HUES6 (cell line): ENCODE measurements at regions not wholly inside any gene's neighbourhood (a gene's known extent, or its start where the extent isn't known, plus 50 kb on each side); places are given as distances from the start of the nearest gene placed in this dataset.

Experiments used
- H3K27ac ChIP-seq: 2 replicates; pipeline ENCODE4 v1.7.0; 2013; ENCODE audit warnings: low read depth, mild to moderate bottlenecking, low read length, inconsistent platforms
- H3K27me3 ChIP-seq: 2 replicates; pipeline ENCODE4 v1.6.1; 2013; ENCODE audit warnings: low read length; ENCODE audit not compliant: control insufficient read depth, insufficient read depth
- H3K36me3 ChIP-seq: 2 replicates; pipeline ENCODE4 v1.6.1; 2013; ENCODE audit warnings: low read length; ENCODE audit not compliant: control insufficient read depth, insufficient read depth
- H3K4me1 ChIP-seq: 2 replicates; pipeline ENCODE4 v1.6.1; 2013; ENCODE audit warnings: low read length; ENCODE audit not compliant: control insufficient read depth, insufficient read depth
- H3K4me3 ChIP-seq: 2 replicates; pipeline ENCODE4 v1.5.1; 2013; ENCODE audit warnings: low read depth, low read length
- H3K9ac ChIP-seq: one replicate; pipeline ENCODE4 v1.6.1; 2013; ENCODE audit warnings: mild to moderate bottlenecking, low read length
- H3K9me3 ChIP-seq: 2 replicates; pipeline ENCODE4 v1.6.1; 2013; ENCODE audit warnings: low read depth, low read length; ENCODE audit not compliant: control insufficient read depth, insufficient read depth

DNA sequence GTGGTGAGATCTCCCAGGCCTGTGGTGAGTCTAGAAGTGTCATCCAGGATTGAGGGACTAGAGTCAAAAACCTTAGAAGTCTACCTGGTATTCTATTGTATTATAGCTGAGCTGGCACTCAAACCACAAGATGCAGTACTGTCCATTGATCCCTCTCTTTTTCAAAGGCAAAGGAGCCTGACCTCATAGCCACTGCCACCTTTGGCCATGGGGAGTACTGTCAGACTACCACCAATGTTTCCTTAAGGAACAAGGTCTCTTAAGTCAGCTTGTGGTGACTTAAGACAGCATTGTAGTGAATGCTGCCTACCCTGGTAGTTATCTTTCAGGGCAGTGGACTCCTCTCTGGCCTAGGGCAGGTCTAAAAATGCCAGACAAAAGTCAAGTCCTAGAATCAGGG lies 878.0 kb upstream of the MDGA2 start:
- H3K4me1 ChIP-seq: no peaks in the 10 kb centered on the region
- no peaks in the 10 kb centered on the region for H3K27me3 ChIP-seq
- no peak overlapping the region for H3K27ac ChIP-seq
- H3K9ac ChIP-seq: no peak overlapping the region
- H3K36me3 ChIP-seq: no peaks in the 10 kb centered on the region
- 0 out of 2 replicates have a peak, but pooled peaks cover 4% of the 10 kb centered on the region for H3K9me3 ChIP-seq
- no peak overlapping the region for H3K4me3 ChIP-seq

DNA sequence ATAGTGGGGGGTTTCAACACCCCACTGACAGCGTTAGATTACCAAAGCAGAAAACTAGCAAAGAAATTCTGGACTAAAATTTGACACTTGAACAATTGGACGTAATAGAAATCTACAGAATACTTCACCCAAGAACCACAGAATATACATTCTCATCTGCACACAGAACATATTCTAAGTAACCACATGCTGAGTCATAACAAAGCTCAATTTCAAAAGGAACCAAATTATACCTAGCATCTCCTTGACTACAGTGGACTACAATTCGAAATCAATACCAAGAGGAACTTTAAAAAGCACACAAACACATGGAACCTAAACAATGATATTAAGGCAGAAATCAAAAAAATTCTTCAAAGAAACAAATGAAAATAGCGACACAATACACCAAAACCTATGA lies 871.6 kb upstream of the MDGA2 start:
- H3K9me3 ChIP-seq: 0 out of 2 replicates have a peak, but pooled peaks cover 4% of the 10 kb centered on the region
- H3K9ac ChIP-seq: no peak overlapping the region
- no peaks in the 10 kb centered on the region for H3K36me3 ChIP-seq
- H3K4me3 ChIP-seq: no peak overlapping the region
- peaks cover 4% of the 10 kb centered on the region; the same call in 1 of the 2 replicates for H3K4me1 ChIP-seq
- H3K27me3 ChIP-seq: no peaks in the 10 kb centered on the region
- H3K27ac ChIP-seq: no peak overlapping the region

DNA sequence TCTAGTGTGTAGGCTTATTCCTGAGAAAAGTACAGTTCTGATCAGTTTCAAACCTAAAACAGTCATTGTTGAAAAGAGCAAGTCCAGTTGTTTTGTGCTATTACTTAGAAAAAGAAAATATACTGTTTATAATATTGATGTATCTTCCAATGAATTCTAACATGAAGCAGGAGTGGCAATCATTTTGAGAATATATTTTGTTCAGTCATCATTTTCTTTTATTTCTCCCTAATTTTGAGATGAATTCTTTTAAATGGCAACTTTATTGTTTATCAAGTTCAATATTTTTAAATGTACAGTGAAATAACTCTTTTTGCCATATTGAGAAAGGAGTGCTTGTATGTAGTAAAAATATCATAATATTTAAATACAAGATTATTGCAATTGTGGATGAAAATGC lies 862.2 kb upstream of the MDGA2 start:
- no peaks in the 10 kb centered on the region for H3K4me1 ChIP-seq
- no peak overlapping the region for H3K27ac ChIP-seq
- no peaks in the 10 kb centered on the region for H3K36me3 ChIP-seq
- no peak overlapping the region for H3K9ac ChIP-seq
- H3K9me3 ChIP-seq: no peaks in the 10 kb centered on the region
- H3K4me3 ChIP-seq: no peak overlapping the region
- H3K27me3 ChIP-seq: no peaks in the 10 kb centered on the region

DNA sequence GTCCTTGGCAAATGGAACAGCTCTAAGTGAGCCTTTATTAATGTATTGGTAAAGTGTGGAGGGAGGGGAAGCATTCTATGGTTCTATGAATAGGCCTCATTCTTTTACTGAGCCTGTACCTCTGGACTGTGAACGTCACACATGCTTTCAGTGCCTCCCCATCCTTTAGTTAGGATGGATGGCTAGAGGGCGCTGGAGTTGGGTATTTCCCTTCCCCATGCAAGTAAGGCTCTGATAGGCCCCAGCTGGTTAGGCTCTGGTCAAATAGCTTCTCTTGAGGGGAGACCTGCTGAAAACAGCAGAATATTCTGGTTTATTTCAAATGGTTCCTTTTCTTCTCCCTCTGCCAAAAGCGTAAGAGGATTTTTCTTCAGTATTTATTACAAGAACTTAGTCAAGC lies 860.9 kb upstream of the MDGA2 start:
- Histone ChIP-seq H3K27me3 (no peaks in the 10 kb centered on the region), H3K36me3 (no peaks in the 10 kb centered on the region), H3K4me3 (no peak overlapping the region), H3K9me3 (no peaks in the 10 kb centered on the region), H3K27ac (no peak overlapping the region), H3K4me1 (no peaks in the 10 kb centered on the region), H3K9ac (no peak overlapping the region)

DNA sequence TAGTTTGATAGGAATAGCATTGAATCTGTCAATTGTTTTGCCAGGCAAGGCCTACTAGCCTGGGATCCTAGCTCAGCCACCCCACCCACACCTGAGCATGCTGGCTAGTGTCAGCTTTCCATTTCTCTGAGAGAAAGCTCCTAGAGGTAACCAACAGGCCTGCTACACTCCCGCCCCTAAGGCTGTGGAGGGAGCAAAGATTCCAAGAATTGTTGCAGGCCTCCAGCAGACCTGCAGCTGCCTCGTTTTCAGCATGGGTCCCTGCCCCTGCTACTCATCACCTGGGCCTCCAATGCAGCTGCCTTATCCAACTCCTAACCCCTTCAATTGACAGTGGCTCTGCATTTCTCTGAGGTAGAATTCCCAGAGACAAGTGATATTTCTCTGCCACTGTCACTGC lies 852.4 kb upstream of the MDGA2 start:
- H3K9me3 ChIP-seq: no peaks in the 10 kb centered on the region
- H3K27ac ChIP-seq: no peak overlapping the region
- H3K4me1 ChIP-seq: 0 out of 2 replicates have a peak, but pooled peaks cover 4% of the 10 kb centered on the region
- no peak overlapping the region for H3K9ac ChIP-seq
- H3K36me3 ChIP-seq: no peaks in the 10 kb centered on the region
- H3K4me3 ChIP-seq: no peak overlapping the region
- no peaks in the 10 kb centered on the region for H3K27me3 ChIP-seq

DNA sequence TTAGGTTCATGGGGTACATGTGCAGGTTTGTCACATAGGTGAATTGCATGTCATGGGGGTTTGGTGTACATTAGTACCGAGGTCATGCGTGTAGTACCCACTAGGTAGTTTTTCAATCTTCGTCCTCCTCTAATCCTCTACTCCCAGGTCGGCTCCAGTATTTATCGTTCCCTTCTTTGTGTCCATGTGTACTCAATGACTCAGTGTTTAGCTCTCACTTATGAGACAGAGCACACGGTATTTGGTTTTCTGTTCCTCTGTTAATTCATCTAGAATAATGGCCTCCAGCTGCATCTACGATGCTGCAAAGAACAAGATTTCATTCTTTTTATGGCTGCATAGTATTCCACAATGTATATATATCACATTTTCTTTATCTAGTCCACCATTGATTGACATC lies 850.9 kb upstream of the MDGA2 start:
- H3K9me3 ChIP-seq: no peaks in the 10 kb centered on the region
- H3K36me3 ChIP-seq: no peaks in the 10 kb centered on the region
- no peak overlapping the region for H3K4me3 ChIP-seq
- no peak overlapping the region for H3K9ac ChIP-seq
- no peak overlapping the region for H3K27ac ChIP-seq
- H3K27me3 ChIP-seq: no peaks in the 10 kb centered on the region
- H3K4me1 ChIP-seq: 0 out of 2 replicates have a peak, but pooled peaks cover 4% of the 10 kb centered on the region

DNA sequence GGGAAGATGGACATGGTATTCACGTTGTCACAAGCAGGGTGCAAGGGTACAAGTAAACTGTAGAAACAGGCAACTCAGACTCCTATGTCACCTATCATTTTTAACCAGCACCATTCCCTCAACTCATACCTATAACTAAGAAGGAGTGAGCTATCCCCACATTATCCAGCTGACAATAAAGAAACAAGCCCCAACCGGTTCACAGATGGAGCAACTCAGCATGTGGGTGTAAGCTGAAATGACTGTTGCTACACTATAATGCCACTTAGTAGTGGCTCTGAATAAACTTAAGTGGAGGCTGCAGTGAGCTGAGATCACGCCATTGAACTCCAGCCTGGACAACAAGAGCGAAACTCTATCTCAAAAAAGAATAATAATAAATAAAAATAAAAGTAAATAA lies 829.5 kb upstream of the MDGA2 start:
- Histone ChIP-seq H3K9ac (no peak overlapping the region), H3K36me3 (no peaks in the 10 kb centered on the region), H3K27me3 (no peaks in the 10 kb centered on the region), H3K4me3 (no peak overlapping the region), H3K27ac (no peak overlapping the region), H3K9me3 (no peaks in the 10 kb centered on the region), H3K4me1 (no peaks in the 10 kb centered on the region)

DNA sequence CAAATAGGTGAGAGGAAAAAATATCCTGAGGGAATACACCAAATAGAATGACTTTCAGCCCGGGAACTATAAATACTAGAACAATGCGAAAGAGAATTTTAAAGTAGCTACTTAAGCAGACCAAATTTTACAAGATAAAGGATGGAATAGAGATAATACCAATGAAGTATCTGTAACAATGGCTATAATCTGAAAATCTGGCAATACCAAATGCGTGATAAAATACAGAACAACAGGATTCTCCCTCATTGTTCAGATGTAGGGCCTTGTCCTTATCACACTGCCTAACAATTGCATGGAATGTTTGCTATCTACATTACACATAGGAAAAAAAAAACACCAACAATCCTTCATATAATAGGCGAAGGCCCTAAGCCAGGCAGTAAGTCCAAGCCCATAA lies 815.4 kb upstream of the MDGA2 start:
- no peak overlapping the region for H3K9ac ChIP-seq
- H3K36me3 ChIP-seq: no peaks in the 10 kb centered on the region
- H3K27me3 ChIP-seq: no peaks in the 10 kb centered on the region
- H3K27ac ChIP-seq: no peak overlapping the region
- H3K4me1 ChIP-seq: 0 out of 2 replicates have a peak, but pooled peaks cover 3% of the 10 kb centered on the region
- no peaks in the 10 kb centered on the region for H3K9me3 ChIP-seq
- no peak overlapping the region for H3K4me3 ChIP-seq

DNA sequence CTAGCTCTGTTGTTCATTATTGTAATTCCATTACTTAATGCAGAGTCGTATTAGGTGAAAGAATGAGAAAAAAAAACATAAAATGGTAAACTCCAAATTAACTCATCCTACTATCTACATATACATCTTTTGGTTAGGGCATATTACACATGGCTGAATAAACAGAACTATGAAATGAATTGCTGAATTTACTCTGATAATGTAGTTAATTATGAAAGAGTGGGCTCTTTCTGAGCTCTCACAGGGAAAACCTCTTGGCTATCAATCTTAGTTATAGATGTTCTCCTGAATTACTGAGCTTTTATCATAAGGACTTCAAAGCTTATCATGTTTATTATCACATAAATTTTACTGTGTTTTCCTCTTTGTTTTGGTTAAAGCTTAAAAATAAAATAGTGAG lies 798.5 kb upstream of the MDGA2 start:
- H3K9ac ChIP-seq: no peak overlapping the region

DNA sequence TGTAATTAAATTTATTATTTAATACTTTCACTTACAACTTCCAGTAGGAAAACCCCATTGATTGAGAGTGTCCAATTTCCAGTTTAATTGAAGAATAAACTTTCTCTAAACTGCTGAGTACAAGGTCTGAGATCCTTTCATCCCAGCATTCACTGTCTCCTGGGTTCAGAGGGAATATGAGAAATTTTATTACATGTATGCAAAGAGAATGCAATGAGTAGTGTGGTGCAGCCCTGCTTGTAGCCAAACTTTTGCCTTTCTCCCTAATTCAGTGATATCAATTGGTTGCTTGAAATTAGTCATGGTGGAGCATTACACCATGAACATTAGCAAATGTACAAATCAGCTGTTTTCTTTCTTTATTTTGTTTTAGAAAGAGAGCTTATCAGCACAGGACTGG lies 780.6 kb upstream of the MDGA2 start:
- no peaks in the 10 kb centered on the region for H3K36me3 ChIP-seq
- H3K4me3 ChIP-seq: no peak overlapping the region
- H3K27ac ChIP-seq: no peak overlapping the region
- no peaks in the 10 kb centered on the region for H3K27me3 ChIP-seq
- H3K9me3 ChIP-seq: no peaks in the 10 kb centered on the region
- no peaks in the 10 kb centered on the region for H3K4me1 ChIP-seq
- no peak overlapping the region for H3K9ac ChIP-seq

More for the DNA sequence above, 798.5 kb upstream of the MDGA2 start:
- Histone ChIP-seq H3K9me3 (0 out of 2 replicates have a peak, but pooled peaks cover 4% of the 10 kb centered on the region), H3K36me3 (no peaks in the 10 kb centered on the region), H3K4me3 (no peak overlapping the region), H3K27me3 (no peaks in the 10 kb centered on the region), H3K27ac (no peak overlapping the region), H3K4me1 (no peaks in the 10 kb centered on the region)

DNA sequence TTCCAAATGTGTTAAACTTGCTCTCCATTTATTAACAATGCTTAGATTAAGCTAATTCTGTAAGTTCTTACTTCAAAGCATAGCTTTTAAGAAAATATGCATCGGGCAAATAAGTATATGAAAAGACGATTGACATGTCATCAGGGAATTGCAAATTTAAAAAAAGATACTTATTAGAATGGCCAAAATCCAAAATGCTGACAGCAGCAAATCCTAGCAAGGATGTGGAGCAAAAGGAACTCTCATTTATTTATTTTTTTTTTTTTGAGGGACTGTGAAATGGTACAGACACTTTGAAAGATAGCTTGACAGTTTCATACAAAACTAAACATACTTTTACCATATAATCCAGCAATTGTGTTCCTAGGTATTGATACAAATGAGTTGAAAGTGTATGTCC lies 779.5 kb upstream of the MDGA2 start:
- Histone ChIP-seq H3K9me3 (no peaks in the 10 kb centered on the region), H3K27ac (no peak overlapping the region), H3K4me3 (no peak overlapping the region), H3K27me3 (no peaks in the 10 kb centered on the region), H3K36me3 (no peaks in the 10 kb centered on the region), H3K4me1 (no peaks in the 10 kb centered on the region), H3K9ac (no peak overlapping the region)

DNA sequence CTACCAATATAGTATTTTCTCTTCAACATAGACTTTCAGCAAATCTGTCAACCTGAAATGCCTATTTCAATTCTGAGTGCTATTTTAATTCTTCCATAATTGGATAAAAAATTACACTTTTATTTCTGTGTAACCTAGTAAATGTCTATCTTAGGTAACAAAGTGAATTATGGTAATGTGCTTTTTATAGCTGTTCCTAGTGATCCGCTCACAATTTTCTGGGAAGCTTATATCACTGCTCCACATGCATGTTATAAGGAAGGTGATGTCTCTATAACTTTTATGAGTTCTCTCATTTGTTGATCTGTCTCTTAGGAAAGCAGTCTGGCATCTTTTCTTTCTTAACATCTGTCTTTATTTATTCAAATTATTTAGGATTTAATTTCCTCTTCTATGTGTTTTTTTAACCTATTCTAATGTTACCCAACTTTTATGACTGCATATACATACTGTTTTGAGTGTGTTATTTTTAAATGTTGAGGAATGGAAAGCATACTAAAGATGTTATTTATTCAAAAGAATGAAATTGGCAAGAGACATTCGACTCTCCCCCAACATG lies 777.1 kb upstream of the MDGA2 start:
- Histone ChIP-seq H3K4me1 (no peaks in the 10 kb centered on the region), H3K9me3 (no peaks in the 10 kb centered on the region), H3K9ac (no peak overlapping the region), H3K27ac (no peak overlapping the region), H3K4me3 (no peak overlapping the region), H3K27me3 (no peaks in the 10 kb centered on the region), H3K36me3 (no peaks in the 10 kb centered on the region)
